HG02623 (cell line): ENCODE measurements at regions not wholly inside any gene's neighbourhood (a gene's known extent, or its start where the extent isn't known, plus 50 kb on each side); places are given as distances from the start of the nearest gene placed in this dataset.
"Not testable (repeated sequence)": the region's sequence is repeated elsewhere in the genome, so short reads cannot be mapped to it uniquely, and the experiment has no call there.

ENCODE experiments used
- ATAC-seq: cut with Tn5 transposase; IDR thresholded peaks from one replicate; pipeline ENCODE4 v1.9.1; 2021; ENCODE audit warnings: moderate library complexity; ENCODE audit not compliant: unreplicated experiment

DNA sequence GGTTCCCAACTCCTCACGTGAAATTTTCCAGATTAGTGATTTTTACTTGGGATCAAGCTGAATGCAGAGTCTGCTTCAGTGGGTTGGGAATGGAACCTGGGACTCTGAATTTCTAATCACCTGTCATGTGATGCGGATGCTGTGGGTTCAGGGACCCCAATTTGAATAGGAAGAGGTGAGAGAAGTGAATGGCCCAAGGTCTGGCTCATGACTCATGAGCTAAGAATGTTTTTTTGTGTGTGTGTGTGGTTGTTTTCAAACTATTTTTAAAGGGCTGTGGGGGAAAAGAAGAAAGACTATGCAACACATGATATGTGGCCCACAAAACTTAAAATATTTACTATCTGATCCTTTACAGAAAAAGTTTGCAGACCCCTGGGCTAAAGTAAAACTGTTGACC is 108.5 kb upstream of the CYRIA start:
- ATAC-seq: no peak

DNA sequence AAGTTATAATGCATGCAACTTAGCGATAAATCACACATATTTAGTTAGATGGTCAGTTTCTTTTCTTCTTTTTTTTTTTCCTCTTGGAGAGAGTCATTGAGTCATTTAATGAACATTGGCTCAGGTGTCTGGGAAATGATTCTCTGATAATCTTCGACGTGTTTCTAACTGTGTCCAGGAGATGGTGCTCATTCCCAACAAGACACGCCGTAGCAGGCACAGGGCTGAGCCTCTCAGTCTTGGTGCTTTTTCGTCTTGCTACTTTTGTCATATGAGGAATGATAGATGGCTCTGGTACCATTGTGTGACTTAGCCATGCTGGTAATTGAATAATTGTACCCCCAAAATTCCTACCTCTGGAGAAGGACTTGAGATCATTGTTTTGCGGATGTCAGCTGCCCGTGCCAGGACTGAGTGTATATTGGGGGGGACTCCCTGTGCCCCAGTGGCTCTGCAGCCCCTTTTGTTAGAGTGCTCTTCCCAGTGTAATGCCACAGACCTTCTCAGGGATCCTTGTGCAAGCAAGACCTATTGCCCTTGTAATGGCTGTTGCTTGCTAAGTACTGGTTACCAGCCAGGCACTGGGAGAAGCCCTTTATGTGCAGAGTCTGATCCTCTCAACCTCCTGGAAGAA is 107.6 kb upstream of the CYRIA start:
- peak; percentile 65 for ATAC-seq

DNA sequence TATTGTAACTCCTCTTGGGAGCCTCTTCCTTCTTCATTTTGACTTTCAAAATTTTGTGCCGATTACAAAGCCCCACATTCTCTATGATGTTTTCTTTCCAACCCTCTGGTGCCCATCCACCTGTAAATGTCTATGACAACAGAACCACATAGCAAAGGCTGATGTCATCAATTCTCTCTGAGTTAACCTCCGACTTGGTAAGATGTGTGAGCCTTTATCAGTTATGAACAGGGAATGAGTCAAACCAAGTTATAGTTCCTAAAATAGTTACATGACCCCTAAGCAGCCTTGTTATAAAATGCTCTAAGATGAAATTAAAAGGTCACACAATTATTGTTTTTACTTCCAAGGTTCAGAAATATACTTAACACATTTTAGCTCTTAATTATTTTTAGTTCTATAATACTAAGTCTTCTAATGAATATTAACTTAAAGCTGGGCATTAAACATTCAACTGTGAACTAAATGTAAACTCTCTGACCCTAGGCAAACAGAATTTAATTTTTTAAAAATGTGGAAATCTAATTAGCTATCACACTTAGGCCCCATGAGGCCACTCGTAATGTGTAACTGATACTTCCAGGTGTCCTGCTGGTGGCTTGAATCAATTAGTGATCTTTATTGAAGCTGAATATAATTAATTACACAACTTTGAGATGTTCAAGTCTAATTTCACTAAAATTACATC is 102.3 kb upstream of the CYRIA start:
- ATAC-seq: no peak

DNA sequence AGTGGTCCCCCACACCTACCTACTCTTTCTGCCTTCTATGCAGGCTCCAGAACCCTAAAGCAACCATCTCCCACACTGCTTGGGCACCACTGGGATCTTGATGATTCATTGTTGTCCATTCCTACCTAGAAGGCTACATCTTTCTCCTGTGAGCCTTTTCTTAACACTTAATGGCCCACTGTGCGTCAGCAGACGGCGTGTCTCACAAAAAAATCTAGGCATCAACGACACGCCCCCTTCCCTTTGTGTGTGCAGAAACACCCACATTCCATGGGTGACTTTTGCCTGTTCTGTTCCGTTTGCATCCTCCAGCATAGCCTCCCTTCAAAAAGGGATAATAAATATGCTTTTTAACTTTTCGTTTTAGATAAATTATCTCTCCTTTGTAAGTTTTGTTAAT is 99.7 kb upstream of the CYRIA start:
- ATAC-seq: no peak

DNA sequence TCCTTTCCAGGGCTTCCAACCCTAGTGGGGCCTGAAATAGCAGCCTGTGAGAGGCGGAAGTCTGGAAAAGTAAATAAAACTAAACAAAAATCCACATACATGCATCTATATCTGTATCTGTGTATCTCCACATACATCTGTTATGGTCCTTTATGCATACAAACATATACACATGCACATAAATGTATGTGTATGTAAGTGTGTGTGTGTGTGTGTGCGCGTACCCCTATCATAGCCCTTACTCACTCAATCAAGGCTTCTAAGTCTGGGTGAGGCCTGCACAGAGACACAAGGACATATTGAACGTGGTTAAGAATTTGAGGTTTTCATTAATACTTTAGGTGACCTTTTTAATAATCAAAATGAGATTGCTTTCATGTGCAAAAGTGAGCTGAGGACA is 98.9 kb upstream of the CYRIA start:
- ATAC-seq: no peak

DNA sequence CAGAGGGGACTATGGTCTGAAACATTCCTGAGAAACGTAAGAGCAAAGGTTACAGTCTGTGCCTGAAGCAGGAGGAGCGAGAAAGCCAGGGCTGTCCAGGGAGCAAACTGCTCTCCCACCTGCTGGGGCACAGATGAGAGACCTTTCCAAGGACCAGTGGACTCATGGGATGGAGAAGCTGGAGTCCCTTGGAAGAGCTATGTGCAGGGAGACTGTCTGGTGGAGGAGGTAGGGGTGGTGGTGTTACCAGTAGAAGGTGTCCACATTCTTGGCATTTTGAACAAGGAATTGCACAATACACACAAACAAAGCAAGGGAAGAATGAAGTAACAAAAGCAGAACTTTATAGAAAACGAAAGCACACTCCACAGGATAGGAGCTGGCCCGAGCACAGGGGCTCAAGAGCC is 97.9 kb upstream of the CYRIA start:
- ATAC-seq: no peak

DNA sequence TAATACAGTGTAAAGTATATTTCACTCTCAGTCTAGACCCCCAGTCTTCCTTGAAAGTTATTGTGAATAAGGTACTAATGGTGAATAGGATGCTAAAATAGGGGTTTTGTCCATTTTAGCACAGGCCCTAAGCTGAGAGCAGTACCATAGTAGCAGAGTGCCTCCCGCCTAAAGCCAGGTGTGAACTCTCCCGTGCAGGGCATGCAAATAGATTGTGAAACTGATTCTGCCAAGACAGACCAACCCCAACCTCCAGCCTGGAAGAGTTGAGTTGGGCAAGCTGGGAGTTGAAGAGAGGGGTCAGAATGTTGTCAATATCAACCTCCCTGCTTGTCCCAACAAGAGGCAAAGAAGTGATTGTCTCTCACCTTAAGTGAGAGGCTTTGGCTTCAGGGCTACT is 97.4 kb upstream of the CYRIA start:
- ATAC-seq: no peak

DNA sequence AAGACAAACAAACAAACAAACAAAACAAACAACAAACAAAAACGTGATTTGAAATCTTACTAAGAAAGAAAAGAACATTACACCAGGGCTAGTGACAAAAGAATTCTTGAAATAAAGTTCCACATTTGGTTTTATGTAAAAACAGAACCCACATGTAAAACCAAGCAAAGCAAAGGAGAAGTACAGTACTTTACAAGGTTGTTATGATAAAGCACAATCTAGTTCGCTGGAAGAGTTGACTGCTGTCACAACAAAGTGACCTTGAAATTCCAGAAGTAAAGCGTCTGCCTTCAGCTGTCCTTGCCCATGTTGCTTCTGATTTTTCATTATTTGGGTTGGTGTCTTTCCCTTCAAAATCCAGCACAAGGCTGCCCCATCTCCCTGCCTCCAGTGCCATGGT is 94.8 kb upstream of the CYRIA start:
- no peak for ATAC-seq

DNA sequence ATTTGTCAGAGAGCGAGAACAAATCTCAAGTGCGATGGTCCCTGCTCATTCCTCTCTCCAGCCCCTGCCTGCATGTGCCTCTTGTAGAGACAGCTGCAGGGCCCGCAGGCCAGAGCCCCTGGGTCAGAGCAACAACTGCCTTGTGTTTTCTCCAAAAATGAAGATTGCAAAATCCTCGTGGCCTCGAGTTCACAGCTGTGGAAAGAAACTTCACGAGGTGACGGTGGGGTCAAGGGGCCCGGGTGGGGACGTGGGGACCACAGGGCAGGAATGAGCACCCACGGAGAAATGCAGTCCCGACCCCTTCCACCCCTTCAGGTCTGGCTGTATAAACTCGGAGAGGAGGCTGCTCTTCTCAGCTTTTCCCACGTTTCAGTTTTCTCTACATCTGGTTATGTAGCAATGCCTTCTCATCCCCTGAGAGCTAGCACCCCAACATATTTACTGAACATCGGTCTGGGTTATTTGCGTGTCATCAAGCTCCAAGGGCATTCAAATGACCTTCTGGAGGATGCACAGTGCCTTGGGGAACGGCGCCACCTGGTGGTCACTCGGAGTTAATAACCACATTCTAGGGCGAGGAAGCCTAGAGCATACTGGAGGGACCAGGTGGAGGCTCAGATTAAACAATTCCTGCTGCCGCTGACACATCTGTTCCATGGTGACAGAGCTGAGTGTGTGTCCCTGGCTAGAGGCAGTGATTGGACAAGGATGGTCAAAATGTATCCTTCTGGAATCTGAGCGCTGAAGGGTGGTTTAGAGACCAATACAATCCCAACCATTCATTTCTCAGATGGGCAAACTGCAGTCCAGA is 91.4 kb upstream of the CYRIA start:
- ATAC-seq: peak; percentile 95

DNA sequence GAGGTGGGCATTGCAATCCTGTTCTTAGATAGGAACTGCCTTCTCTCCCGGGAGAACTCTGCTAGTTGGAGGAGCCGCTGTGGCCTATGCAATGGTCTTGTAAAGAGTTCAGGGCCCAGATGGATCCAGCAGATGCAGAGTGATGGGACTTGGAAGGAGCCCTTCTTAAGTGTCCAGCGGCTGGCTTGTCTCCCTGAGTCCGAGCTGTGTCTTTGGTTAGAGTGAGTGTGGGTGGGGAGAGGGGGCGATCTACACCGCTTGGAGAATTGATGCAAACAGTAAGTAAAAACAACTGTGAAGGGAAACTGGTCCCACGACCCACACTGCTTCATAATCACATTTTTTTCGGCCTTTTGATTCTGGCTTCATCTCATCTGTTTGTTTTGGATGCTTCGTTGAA is 89.8 kb upstream of the CYRIA start:
- no peak for ATAC-seq

DNA sequence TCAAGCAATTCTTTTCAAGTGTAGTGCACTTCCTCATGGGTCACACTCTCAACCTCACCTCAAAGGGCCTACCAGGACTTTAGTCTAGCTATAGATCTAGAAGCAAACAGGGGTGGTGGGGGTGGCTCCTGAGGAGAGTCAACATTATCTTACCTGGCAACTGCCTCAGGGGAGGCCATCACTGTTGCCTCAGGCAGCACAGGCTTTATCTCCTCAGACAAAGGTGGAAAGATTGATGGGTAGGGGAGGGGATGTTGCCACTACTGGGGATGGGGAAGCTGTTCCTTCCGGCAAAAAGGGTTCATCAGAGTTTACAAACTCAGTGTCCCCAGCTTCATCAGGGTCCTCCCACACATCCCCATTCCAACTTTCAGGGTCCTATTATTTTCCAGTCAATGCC is 87.4 kb upstream of the CYRIA start:
- ATAC-seq: not testable (repeated sequence)

DNA sequence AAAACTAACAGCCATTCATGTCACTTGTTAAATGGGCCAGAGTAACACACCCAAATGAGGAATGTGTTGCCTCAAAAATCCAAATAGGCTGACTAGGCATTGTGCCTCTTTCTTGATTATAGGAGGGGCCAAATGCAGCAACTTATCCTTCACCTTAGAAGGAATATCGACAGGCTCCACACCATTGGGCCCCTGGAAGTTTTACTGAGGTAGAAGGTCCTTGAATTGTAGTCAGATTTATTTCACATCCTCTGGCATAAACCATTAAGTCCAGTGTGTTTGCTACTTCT is 85.2 kb upstream of the CYRIA start:
- ATAC-seq: not testable (repeated sequence)

DNA sequence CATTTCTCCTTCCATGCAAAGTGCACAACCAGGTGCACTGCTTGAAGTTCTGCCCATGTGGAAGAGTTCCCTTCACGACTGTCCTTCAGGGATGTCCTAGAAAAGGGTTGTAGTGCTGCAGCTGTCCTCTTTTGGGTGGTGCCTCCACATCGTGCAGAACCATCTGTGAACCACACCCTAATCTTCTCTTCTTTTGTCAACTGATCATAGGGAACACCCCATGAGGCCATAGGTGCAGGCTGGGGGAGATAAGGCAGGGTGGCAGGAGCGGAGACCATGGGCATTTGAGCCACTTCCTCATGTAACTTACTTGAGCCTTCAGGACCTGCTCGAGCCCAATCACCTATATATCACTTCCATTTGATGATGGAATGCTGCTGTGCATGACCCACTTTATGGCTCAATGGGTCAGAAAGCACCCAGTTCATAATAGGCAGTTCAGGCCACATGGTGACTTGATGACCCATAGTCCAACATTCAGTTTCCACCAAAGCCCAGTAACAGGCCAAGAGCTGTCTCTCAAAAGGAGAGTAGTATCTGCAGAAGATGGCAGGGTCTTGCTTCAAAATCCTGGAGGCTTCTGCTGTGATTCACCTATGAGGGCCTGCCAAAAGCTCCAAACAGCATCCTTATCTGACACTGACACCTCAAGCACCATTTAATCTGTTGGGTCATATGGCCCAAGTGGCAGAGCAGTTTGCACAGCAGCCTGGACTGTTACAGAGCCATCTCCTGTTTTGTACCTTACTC is 84.7 kb upstream of the CYRIA start:
- no peak for ATAC-seq

DNA sequence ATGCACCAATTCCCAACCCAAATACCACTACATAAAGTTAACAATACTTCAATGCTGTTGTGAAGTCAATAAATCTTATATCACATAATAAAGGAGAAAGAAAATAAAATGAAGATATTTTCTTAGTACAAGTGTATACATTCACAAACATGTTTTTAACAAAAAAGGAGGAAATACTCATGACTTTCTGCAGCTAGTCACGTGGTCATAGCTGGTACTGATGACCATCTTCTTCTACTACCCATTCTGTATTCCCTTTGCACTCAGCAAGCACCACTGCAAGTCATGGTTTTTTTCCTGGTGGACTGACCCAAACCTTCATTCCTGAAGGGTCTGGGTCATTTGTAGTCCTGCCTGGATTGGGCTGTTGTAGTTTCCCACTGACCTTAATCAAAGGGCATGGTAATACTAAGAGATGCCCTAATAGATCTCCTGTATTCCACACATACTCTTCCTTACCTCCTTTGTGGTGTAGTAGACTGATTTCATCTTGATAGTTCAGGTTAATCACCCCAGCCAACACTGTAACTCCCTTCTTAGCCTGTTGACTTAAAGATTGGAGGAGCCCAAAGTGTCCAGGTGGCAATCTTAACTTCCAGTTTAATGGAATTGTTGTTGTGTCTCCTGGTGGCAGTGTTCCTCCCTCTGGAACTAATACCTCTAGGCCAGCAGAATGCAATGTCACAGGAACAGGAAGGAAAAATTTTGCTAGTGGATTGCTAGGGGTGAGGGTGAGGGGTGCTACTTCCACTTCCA is 83.1 kb upstream of the CYRIA start:
- ATAC-seq: not testable (repeated sequence)

DNA sequence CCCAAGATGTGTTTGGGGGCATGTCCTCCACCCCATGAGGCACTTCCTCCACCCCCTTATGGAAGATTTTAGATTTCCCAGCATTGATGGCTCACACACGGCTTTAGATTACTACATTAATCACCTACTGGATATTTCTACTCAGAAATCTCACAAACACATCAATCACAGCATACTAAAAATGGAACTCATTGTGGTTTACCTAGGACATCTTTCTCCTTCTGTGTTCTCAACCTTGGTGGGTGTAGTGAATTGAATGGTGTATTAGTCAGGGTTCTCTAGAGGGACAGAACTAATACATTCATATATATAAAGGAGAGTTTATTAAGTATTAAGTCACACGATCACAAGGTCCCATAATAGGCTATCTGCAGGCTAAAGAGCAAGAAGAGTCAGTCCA is 82.1 kb upstream of the CYRIA start:
- ATAC-seq: no peak

DNA sequence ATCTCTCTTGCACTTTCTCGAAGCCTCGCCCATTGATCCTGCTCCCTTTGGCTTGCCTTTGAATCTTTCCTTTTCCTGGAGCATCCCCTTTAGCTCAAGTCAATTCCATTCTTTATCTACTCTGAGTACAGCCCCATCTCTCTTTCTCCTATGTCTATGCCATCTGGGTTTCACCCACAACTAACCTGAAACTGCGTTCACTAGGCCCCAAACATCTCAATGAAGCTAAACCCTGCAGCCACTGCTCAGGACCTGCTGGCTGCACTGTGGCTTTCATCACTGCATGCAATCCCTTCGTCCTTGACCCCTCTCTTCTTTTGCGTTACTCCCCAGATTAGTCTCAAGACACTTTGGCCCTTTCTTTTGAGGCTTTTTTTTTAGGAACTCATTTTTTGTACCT is 81.6 kb upstream of the CYRIA start:
- no peak for ATAC-seq

DNA sequence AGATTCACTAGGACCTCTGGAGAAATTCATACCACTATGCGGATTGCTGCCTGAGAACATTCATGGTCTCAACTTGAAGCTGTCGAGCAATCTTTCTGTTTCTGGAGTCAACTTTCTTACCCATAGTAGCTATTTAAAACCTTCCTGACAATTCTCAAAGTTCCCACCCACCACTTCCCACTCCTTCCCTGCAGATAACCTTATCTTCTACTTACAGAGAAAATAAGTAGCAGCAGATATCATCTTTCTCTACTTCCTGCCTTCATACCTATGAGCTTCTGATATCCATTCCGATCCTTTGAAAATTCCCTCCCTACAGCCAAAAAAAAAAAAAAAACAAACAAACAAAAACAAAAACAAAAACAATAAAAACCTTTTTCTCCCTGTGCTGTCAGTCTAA is 81.2 kb upstream of the CYRIA start:
- no peak for ATAC-seq

DNA sequence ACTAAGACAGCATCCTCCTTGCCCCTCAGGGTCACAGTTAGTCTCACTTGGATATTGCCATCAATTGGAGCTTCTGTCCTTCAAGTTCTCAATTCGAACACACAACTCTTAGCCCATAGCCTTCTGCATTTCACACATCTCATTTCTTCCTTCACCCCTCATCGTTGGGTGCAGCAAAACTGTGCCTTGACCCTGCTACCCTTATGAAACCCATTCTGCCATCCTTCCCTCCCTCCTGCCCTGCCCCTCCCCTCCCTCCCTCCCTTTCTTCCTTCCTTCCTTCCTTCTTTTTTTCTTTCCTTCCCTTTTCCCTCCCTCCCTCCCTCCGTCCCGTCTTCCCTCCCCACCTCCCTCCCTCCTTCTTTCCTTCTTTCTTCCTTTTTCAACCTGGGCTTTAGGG is 80.7 kb upstream of the CYRIA start:
- ATAC-seq: no peak

DNA sequence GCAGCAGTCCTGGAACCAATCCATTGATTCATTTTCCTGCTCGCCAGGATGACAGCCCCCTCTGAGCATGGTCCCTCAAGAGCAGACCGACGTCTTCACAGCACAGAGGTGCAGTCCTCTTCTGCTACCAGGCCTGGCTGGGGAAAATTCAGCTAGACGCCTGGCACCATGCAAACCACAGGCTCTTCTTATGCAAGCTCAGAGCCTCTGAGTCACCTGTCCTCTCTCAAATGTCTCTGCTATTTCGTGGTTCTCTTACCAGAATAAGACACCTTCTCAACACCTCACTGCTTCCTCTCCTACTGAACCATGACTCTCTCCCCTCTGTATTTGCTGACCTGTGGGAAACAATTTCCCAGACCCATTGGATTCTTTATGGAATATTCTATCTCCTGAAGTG is 79.8 kb upstream of the CYRIA start:
- no peak for ATAC-seq

DNA sequence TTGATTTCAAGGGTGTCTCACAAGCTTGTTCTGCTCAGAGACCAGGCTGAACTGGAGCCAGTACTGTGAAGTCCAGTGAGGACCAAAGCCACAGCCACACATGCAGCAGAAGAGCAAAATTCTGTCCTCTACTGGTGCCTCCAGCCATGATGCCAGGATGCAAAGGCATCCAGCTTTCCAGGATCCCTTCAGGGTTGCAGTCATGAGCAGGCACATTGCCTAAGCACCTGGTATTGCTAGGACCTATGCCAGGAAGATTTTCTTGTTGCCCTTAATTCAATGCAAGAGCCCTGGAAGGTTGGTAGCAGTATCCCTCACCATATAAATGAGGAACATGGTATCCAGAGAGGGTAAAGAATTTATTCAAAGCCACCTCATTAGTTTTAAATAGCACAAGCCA is 78.9 kb upstream of the CYRIA start:
- ATAC-seq: no peak

DNA sequence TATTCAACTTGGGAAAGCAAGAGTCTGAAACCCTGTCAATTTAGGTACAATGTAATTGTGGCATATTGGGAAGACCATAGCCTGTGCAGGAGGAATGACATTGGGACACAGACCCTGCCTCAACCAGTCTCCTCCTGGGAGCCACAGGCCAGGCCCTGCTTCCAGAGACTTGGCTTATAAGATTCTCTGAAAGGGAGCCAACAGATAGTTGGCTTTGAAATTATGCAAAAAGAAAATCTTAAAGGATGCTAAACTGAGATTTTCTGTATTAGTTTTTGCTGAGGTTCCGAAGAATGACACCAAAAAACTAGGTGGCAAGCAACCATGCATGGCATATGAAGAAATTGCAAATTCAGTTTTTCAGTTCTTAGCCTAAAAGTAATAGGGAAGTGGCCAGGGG is 76.4 kb upstream of the CYRIA start:
- no peak for ATAC-seq
